Stimulated activated naive CD4-positive, alpha-beta T cell (primary cell): ENCODE measurements at regions not wholly inside any gene's neighbourhood (a gene's known extent, or its start where the extent isn't known, plus 50 kb on each side); places are given as distances from the start of the nearest gene placed in this dataset.
"Not testable (repeated sequence)": the region's sequence is repeated elsewhere in the genome, so short reads cannot be mapped to it uniquely, and the experiment has no call there.

ENCODE experiments used
- DNase-seq, 6 experiments: peaks; one replicate each; lab custom pipeline; 2025; lab: John Stamatoyannopoulos, UW

- no peak for DNase-seq
Observed at GRCh38 chr16:58828901-58829545, 94.9 kb upstream of the GOT2 start.

- DNase-seq = no peak
Observed at GRCh38 chr16:58824201-58824600, 90.1 kb upstream of the GOT2 start.

DNA sequence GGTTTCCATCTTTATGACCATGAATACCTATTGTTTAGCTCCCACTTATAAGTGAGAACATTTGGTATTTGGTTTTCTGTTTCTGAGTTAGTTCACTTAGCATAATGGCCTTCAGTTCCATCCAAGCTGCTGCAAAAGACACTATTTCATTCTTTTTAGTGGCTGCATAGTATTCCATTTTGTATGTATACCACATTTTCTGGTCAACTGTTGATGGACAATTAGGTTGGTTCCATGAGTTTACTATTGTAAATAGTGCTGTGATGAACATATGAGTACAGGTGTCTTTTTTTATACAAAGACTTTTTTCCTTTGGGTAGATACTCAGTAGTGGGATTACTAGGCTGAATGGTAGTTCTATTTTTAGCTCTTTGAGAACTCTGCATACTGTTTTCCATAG, 87.8 kb upstream of the GOT2 start:
- no peak for DNase-seq

- no peak for DNase-seq
Observed at GRCh38 chr16:58820411-58820810, 86.3 kb upstream of the GOT2 start.

DNA sequence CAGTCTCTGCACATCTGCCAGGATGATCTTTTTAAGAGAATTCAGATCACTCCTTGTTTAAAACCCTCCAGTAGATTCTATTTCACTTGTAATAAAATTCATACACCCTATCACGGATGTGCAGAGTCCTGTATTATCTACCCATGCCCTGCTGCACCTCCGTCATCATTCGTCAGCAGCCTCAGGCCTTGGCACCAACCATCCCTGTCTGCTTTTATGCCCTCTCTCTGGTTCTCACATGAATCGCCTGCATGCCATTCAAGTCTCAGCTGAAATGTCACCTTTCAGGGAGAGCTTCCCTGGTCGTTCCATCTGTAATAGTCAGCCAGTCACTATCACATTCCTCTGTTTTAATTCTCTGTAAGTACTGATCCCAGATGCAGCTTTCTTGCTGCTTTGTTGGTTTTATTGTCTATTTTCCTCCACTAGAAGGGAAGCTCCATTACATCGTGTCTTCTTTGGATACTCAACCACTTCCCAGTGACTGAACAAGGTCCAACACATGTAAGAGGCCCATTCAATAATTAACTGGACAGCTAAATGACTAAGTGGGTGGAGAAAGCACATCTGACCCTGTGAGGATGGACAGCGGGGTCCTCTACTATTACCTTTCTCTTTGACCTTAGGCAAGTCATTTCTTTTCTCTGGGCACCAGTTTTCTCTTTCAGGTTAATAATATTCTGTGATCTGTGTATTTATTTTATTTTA, 81.2 kb upstream of the GOT2 start:
- DNase-seq = no peak

DNA sequence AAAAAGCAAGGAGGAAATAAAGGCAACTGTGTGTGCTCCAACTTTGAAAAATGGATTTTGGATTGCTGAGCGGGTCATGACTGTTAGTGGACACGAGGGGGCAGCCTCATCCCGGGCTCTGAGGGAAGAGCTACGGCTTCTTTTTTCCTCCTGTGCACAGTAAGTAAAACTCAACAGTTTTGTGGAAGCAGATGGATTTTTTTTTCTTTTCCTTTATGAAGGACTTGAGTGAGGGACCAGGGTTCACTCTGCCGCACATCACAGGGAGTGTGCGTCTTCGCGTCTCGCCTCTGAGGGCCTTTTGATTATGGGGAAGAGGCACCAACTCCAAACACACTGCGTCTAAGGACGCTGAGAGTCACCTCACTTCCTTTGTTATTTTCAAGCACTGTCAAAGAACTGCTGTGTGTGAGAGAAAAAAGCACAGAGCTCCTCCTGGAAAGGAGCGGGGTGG, 80.3 kb upstream of the GOT2 start:
- DNase-seq = peak in 4 of 6 experiments; percentile 10 to 37 (median 16)

- no peak for DNase-seq
Observed at GRCh38 chr16:58809213-58809612, 75.1 kb upstream of the GOT2 start.

DNA sequence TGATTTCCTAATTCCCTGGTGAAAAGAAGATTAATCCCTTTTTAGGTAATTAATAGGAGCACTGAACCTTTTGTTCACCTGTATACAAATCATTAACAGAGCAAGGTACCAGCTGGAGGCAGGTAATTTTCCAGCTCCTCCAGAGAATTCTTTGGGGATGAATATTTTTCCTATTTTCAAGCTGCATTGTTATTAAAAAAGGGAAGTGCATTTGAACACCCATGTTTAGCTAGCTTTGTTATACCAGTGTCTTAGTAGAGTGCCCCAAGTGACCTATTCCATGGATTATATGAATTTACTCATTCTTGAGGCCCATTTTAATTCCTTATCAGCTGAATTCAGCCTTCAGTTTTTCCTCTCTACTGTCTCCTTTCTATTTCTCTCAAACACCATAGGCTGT, 73.2 kb upstream of the GOT2 start:
- no peak for DNase-seq

- DNase-seq = no peak
Observed at GRCh38 chr16:58801838-58802237, 67.7 kb upstream of the GOT2 start.

DNA sequence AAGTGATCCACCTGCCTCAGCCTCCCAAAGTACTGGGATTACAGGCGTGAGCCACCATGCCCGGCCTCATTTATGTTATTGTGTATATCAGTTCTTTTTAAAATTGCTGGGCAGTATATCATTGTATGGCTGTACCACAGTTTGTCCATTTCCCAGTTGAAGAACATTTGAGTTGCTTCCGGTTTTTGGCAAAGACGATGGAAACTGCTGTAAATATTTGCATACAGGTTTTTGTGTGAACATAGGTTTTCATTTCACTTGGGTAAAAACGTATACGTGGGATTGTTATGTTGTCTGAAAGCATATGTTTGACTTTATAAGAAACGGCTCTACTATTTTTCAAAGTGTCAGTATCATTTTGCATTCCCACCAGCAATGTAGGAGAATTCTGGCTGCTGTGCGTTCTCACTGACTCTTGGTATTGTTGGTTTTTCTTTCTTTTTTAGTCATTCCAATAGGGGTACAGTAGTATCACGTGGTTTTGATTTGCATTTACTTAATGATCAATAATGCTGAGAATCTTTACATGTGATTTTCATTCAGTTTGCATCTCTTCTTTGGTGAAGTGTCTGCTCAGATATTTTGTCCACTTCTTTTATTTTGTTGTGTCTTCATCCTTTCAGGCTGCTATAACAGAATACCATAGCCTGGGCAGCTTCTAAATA, 63.2 kb upstream of the GOT2 start:
- DNase-seq = no peak

GRCh38 chr16:58793366-58793765, 59.2 kb upstream of the GOT2 start:
- no peak for DNase-seq

DNA sequence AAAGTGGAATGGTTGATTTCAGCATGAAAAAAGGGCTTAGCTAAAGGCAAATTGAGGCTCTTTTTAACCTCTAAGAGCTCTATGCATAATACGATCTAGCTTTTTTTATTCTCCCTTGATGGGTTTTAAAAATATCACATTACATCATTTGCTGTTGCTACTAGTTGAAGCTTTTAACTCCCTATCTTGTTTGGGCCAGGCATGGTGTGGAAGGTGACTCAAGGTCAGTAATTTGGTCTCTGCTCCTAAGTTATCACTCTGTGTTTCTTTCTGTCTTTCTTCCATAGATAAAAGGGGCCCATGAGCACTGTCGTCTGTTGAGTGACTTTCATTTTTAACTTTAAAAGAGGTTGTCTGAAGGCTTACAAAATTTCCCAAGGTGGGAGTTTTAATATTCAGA, 58.1 kb upstream of the GOT2 start:
- no peak for DNase-seq

GRCh38 chr16:58790816-58791557, 56.9 kb upstream of the GOT2 start:
- not testable (repeated sequence) for DNase-seq

GRCh38 chr16:58789351-58789750, 55.2 kb upstream of the GOT2 start:
- DNase-seq = no peak
